ENCODE measurements at regions not wholly inside any gene's neighbourhood (a gene's known extent, or its start where the extent isn't known, plus 50 kb on each side); places are given as distances from the start of the nearest gene placed in this dataset.
A peak's percentile ranks its signal among the peaks of the same experiment; 100 is the strongest.

GRCh38 chr2:21253311-21254027 lies 129.7 kb downstream of the TDRD15 start:
- DNase-seq (ENCODE audit: low spot score): no peak

DNA sequence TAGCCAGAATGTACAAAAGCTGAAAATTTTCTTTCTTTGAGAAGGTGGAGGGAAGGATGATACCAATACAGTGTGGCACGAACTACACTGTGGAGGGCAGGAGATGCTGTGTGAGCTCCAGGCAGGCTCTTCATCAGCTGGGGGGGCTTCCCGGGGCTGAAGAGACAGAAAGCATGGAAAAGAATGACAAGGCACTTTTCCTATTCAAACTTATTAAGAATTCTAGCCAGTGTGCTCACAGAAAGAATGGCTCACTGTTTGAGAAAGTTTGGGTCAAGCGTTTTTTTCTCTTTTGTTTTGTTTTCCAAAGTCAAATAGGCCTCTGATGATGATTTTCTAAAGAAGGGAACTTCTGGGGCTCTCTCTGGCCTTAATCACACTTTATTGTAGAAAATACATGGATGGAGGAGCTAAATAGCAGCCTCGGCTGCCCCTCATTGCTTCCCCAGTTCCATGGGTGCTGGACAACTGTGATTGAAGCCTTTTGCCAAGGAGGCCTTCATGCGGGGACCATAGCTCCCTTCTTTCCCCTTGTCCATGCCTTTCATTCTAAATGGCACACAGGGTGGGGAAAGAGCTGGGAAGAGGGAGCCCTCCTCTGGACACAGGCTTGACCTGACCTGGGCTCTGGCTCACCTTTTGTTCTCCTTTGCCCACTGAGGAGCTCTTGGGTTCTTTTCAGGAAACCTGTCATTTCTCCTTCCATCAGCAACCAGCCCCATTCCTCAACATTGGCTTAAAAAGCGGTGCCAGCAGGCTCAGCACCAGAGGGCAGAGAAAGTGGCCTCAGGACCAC lies 130.6 kb downstream of the TDRD15 start:
- DNase-seq (ENCODE audit: low spot score): peak; percentile 10

- DNase-seq (ENCODE audit: low spot score): peak; percentile 10
Measured at GRCh38 chr2:21256006-21256405, 132.2 kb downstream of the TDRD15 start.

DNA sequence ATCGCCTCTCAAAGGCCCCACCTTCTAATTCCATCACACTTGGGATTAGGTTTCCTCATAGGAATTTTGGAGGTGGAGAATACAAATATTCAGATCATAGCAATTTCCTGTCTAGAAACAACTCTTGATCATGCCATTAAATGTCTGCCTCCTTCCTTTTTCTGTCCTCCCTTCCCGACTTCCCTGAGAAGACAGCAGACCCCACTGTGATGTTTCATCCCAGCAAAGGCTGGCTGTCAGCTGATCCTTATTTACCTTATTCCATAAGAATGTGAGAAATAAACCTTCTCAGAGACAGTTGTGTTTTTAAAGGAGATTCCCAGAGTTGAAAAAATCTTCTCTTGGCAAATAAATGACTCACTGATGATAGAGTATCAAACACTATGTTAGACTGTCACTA lies 133.9 kb downstream of the TDRD15 start:
- peak; percentile 4 for DNase-seq (ENCODE audit: low spot score)

DNA sequence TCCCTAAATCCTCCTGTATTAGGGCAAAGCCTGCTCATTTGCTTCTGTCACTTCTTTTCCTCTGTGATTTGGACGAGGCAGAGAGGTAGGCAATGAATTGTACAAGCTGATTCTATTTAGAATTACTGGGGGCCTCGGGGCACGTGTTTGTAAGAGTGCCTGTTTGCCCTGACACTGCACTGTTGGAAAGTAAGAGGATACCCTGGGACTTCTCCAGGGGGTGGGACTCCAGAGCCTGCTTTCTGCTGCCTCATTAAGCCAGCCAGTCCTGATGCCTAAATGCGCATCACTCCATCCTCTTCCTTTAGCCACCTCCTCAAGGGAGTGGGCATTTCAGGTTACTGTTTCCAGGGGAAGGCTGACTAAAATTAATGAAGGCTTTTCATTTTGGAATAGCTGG lies 134.3 kb downstream of the TDRD15 start:
- DNase-seq (ENCODE audit: low spot score): peak; percentile 44

DNA sequence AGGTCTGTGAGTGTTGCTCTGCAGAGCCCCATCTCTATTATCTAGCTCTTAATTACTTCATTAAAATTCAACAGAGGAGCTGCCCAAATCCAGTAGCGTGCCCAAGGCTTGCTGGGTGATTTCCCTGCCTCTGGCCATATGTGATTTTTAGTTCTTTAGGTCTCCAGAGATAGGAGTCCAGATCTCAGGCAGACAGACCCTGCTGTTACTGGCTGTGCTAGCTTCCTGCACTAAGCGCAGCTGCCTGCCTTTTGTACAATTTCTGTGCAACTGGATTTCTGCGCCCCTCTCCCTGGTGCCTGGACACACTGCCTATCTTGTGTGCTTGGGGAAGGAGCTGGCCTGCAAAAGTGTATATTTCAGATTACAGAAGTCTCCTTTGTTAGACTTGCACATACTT lies 136.5 kb downstream of the TDRD15 start:
- peak; percentile 30 for DNase-seq (ENCODE audit: low spot score)

GRCh38 chr2:21261591-21261990 lies 137.8 kb downstream of the TDRD15 start:
- DNase-seq (ENCODE audit: low spot score): peak; percentile 8

GRCh38 chr2:21262426-21262940 lies 138.7 kb downstream of the TDRD15 start:
- no peak for DNase-seq (ENCODE audit: low spot score)

GRCh38 chr2:21263622-21264021 lies 139.9 kb downstream of the TDRD15 start:
- peak; percentile 9 for DNase-seq (ENCODE audit: low spot score)

GRCh38 chr2:21265752-21266151 lies 142.0 kb downstream of the TDRD15 start:
- no peak for DNase-seq (ENCODE audit: low spot score)

DNA sequence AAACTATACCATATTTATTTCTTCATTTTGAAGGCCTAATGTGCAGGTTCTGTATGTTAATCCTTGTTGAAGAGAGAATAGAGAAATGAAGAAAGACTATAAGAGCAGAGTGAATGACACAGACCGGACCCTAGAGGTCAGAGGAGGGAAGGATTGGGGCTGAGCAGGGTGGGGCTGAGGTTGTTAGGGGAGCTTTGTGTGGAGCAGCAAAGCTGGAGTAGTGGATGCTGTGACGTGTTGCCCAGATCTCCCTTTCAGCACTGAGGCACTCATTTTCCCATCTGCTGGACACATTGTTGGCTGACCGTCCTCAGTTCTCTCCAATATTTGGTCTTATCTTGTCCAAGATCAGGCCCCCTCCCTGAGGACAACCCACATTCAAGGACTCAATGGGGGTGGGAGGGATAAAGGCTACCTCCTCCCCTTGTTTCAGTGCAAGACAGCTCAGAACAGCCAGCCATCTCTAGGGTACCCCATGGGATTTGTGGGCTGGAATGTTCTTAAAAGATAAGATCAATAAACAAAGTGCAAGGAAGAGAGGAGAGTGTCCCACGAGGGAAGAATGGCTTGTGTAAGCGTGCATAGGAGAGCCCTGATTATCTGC lies 143.6 kb downstream of the TDRD15 start:
- no peak for DNase-seq (ENCODE audit: low spot score)

GRCh38 chr2:21268197-21268877 lies 144.6 kb downstream of the TDRD15 start:
- DNase-seq (ENCODE audit: low spot score): no peak

DNA sequence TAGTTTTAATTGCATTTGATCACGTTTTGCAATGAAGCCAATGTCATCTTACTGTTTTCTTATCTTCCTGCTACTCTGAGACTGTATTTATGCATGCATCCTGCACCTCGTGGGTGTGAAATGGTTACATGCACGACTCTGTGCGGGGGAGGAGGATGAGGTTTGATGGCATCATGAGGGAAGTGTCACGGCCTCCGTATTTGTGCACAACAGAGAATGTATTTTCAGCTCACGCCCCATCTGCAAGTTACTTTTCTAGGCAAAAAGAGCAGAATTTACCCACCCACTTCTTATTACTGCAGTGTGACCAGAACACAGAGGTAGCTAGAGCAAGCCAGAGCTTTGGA lies 145.1 kb downstream of the TDRD15 start:
- DNase-seq (ENCODE audit: low spot score): no peak

DNA sequence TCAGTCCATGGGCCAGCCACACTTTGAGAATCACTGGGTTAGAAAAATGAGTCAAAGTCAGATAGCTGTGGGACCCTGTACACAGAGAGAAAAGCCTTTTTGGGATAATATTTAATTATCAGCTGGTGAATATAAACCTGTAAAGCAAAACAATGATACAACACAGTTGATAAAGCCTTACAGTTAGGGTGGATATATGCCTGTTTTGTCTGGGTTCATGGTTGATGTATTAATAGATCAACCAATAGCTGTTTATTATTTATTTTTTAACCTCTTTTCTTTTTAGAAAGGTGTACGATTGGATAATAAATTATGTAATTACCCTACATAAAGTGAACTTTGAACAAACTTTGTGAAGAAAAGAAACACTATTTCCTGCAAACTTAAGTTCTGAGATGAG lies 145.6 kb downstream of the TDRD15 start:
- DNase-seq (ENCODE audit: low spot score): no peak

DNA sequence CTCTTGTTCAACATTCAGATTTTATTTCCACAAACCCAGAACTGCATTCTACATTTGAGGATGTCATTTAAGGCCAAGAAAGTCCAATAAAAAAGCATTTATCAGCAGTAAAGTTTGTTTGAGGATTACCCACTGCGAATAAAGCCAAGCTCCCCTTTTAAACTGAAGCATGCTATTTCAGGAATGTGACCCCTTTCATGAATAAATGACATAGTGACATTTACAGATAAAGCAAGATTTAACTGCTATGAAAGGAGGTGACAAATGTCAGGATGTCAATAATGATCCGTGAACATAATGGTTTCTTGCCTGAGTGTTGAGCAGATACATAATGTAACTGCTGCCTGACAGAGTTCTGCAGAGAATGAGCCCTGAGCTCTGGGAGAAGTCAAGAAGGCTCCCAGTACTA lies 146.3 kb downstream of the TDRD15 start:
- no peak for DNase-seq (ENCODE audit: low spot score)

- DNase-seq (ENCODE audit: low spot score): no peak
Measured at GRCh38 chr2:21270708-21271122, 146.9 kb downstream of the TDRD15 start.

GRCh38 chr2:21276163-21276562 lies 152.4 kb downstream of the TDRD15 start:
- DNase-seq (ENCODE audit: low spot score): no peak

DNA sequence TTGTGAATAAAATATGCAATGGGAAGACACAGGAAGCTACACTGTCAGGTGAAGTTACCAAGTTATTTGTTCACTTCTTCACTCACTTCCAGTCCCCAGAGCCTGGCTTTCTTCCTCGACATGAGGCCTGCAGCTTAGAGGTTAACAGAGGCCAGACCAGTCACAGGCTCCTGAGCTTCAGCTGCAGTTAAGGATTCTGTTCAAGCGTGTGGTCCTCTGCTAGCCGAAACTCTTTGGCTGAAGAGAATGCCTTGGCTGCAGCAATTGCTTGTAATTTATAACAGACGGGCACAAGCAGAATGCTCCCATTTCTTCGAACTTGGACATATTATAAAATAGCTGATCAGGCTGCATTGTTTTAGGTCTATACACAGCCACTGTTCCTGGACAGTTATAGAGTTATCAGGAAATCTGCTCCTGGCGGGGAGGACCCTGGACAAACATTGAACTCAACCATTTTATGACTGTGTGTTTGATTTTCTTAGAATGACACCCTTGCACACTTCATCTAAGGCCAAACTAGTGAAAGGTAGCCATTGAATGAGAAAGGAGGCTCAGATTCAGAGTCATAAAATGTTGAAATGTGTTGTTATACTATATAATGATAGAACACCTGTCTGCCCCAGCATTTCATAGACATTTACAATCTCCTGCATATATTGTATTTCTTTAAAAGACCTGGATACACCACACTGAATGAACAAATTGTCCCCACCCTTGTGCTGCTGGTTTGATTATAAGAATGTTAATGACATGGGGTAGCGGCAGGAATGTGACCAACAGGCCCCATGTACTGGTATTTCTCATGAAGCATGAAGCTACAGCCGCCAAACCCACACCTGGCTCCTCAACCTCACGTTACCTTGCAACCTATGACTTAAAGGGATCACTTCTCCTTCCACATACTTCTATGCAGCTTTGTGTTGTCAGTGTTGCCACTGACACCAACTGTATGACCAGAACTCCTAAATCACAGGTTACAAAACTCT lies 153.6 kb downstream of the TDRD15 start:
- no peak for DNase-seq (ENCODE audit: low spot score)

DNA sequence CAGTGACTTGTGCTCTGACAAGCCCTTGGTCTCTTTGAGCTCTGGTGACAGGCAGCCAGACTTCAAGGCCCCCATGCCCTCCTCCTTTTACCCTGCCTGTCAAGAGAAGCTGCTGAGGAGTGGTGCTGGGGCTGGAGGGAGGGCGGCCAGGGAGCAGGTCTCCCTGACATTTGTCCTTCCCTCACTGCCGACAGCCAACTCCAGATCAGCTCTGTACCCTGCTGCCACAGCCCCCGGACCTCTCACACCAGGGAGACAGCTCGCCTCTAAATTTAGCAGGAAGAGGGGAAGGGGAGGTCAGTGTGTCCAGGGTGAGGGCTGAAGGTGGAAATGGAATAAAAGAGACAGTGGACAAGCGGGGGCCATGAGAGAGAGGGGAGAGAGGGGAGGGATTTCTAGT lies 155.8 kb downstream of the TDRD15 start:
- no peak for DNase-seq (ENCODE audit: low spot score)

GRCh38 chr2:21280793-21281192 lies 157.0 kb downstream of the TDRD15 start:
- DNase-seq (ENCODE audit: low spot score): no peak

- DNase-seq (ENCODE audit: low spot score): no peak
Measured at GRCh38 chr2:21281384-21281783, 157.6 kb downstream of the TDRD15 start.

Data from ecto neural progenitor cell (in vitro differentiated cells).